ENCODE measurements at regions not wholly inside any gene's neighbourhood (a gene's known extent, or its start where the extent isn't known, plus 50 kb on each side); places are given as distances from the start of the nearest gene placed in this dataset.

GRCh38 chr7:33677556-33677955 is 227.8 kb upstream of the BMPER start:
- Histone ChIP-seq H3K9me3 (ENCODE audit: control insufficient read depth, insufficient read depth, low read depth, low read length) (no peaks in the 10 kb centered on the region), H3K27me3 (ENCODE audit: control insufficient read depth, insufficient read depth, low read length) (no peaks in the 10 kb centered on the region), H3K27ac (ENCODE audit: low read length) (no peak overlapping the region), H3K36me3 (ENCODE audit: control insufficient read depth, insufficient read depth, low read length) (no peaks in the 10 kb centered on the region), H3K4me1 (ENCODE audit: control insufficient read depth, insufficient read depth, low read length) (no peaks in the 10 kb centered on the region), H3K4me3 (ENCODE audit: low read depth in 2 of 2, low read length in 2 of 2) (no peak overlapping the region)
- DNase-seq (ENCODE audit: low read depth, low spot score), result no peak
- intact Hi-C loops (cut with micrococcal nuclease; ENCODE audit: unreplicated experiment) (no loop called here), in situ Hi-C loops (cut with HindIII; ENCODE audit: low pct_unique_long_range_greater_than_20kb, low sequenced_read_pairs) (no loop called here)
- ChIA-PET CTCF (no interaction called here), POLR2A (no interaction called here)
- TF ChIP-seq, protein P1, sequence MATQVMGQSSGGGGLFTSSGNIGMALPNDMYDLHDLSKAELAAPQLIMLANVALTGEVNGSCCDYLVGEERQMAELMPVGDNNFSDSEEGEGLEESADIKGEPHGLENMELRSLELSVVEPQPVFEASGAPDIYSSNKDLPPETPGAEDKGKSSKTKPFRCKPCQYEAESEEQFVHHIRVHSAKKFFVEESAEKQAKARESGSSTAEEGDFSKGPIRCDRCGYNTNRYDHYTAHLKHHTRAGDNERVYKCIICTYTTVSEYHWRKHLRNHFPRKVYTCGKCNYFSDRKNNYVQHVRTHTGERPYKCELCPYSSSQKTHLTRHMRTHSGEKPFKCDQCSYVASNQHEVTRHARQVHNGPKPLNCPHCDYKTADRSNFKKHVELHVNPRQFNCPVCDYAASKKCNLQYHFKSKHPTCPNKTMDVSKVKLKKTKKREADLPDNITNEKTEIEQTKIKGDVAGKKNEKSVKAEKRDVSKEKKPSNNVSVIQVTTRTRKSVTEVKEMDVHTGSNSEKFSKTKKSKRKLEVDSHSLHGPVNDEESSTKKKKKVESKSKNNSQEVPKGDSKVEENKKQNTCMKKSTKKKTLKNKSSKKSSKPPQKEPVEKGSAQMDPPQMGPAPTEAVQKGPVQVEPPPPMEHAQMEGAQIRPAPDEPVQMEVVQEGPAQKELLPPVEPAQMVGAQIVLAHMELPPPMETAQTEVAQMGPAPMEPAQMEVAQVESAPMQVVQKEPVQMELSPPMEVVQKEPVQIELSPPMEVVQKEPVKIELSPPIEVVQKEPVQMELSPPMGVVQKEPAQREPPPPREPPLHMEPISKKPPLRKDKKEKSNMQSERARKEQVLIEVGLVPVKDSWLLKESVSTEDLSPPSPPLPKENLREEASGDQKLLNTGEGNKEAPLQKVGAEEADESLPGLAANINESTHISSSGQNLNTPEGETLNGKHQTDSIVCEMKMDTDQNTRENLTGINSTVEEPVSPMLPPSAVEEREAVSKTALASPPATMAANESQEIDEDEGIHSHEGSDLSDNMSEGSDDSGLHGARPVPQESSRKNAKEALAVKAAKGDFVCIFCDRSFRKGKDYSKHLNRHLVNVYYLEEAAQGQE (IDR thresholded peaks at IDR 0.05; ENCODE audit: insufficient read depth in 1 of 2, low read depth in 2 of 2, low read length in 1 of 2), result no peak
- TF ChIP-seq POLR2AphosphoS5 (IDR thresholded peaks at IDR 0.05; ENCODE audit: low read depth, low read length), result no peak
- TF ChIP-seq, protein P2, sequence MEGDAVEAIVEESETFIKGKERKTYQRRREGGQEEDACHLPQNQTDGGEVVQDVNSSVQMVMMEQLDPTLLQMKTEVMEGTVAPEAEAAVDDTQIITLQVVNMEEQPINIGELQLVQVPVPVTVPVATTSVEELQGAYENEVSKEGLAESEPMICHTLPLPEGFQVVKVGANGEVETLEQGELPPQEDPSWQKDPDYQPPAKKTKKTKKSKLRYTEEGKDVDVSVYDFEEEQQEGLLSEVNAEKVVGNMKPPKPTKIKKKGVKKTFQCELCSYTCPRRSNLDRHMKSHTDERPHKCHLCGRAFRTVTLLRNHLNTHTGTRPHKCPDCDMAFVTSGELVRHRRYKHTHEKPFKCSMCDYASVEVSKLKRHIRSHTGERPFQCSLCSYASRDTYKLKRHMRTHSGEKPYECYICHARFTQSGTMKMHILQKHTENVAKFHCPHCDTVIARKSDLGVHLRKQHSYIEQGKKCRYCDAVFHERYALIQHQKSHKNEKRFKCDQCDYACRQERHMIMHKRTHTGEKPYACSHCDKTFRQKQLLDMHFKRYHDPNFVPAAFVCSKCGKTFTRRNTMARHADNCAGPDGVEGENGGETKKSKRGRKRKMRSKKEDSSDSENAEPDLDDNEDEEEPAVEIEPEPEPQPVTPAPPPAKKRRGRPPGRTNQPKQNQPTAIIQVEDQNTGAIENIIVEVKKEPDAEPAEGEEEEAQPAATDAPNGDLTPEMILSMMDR (IDR thresholded peaks at IDR 0.05), result no peak
- TF ChIP-seq TCF7L2 (IDR thresholded peaks at IDR 0.05; ENCODE audit: low read depth, low read length), result no peak
- TF ChIP-seq SIN3A (IDR thresholded peaks at IDR 0.05; ENCODE audit: borderline replicate concordance, insufficient read depth, low read depth, low read length), result no peak
- no TSS peak for BruUV-seq (replicated peaks)
- no peak for ATAC-seq

- Histone ChIP-seq H3K36me3 (ENCODE audit: control insufficient read depth, insufficient read depth, low read length) (no peaks in the 10 kb centered on the region), H3K4me1 (ENCODE audit: control insufficient read depth, insufficient read depth, low read length) (no peaks in the 10 kb centered on the region), H3K9me3 (ENCODE audit: control insufficient read depth, insufficient read depth, low read depth, low read length) (no peaks in the 10 kb centered on the region), H3K4me3 (ENCODE audit: low read depth in 2 of 2, low read length in 2 of 2) (no peak overlapping the region), H3K27ac (ENCODE audit: low read length) (no peak overlapping the region), H3K27me3 (ENCODE audit: control insufficient read depth, insufficient read depth, low read length) (no peaks in the 10 kb centered on the region)
- ATAC-seq (no peak), DNase-seq (ENCODE audit: low read depth, low spot score) (no peak)
- TF ChIP-seq SIN3A (IDR thresholded peaks at IDR 0.05; ENCODE audit: borderline replicate concordance, insufficient read depth, low read depth, low read length) (no peak), POLR2AphosphoS5 (IDR thresholded peaks at IDR 0.05; ENCODE audit: low read depth, low read length) (no peak), TCF7L2 (IDR thresholded peaks at IDR 0.05; ENCODE audit: low read depth, low read length) (no peak)
- TF ChIP-seq, protein P2 (IDR thresholded peaks at IDR 0.05), result no peak
- TF ChIP-seq, protein P1 (IDR thresholded peaks at IDR 0.05; ENCODE audit: insufficient read depth in 1 of 2, low read depth in 2 of 2, low read length in 1 of 2), result no peak
- in situ Hi-C loops (cut with HindIII; ENCODE audit: low pct_unique_long_range_greater_than_20kb, low sequenced_read_pairs), result no loop called here
- intact Hi-C loops (cut with micrococcal nuclease; ENCODE audit: unreplicated experiment), result no loop called here
- ChIA-PET CTCF (no interaction called here), POLR2A (no interaction called here)
- no TSS peak for BruUV-seq (replicated peaks)
Observed at GRCh38 chr7:33678569-33679335, 226.6 kb upstream of the BMPER start.
